CD4-positive, alpha-beta T cell (primary cell): ENCODE measurements at regions not wholly inside any gene's neighbourhood (a gene's known extent, or its start where the extent isn't known, plus 50 kb on each side); places are given as distances from the start of the nearest gene placed in this dataset.

Source experiments
- ATAC-seq: fragments of 200-7000 bp; cut with Tn5 transposase; one replicate; pipeline ENCODE4 v1.10.0; 2022; ENCODE audit warnings: mild to moderate bottlenecking; ENCODE audit not compliant: poor library complexity
- CTCF ChIA-PET: fragments of 350-600 bp; sonication (Branson Sonifier 250); formaldehyde crosslinking; loops from one replicate; lab custom pipeline; 2021; ENCODE audit warnings: antibody characterized with exemption, inconsistent platforms; lab: Charles Lee
- POLR2A ChIA-PET: fragments of 350-600 bp; sonication (Branson Sonifier 250); formaldehyde crosslinking; loops from one replicate; lab custom pipeline; 2021; ENCODE audit warnings: antibody characterized with exemption, inconsistent platforms; lab: Charles Lee
- DNase-seq, 14 experiments: peaks; one replicate each; pipeline ENCODE4 v3.0.0-alpha.2; 2013 to 2020; ENCODE audit warnings: mixed read lengths in 2 of 14
- H3K27ac ChIP-seq, 2 donors: one replicate each; pipeline versions ENCODE4 v1.5.1 to v1.7.0; 2013; ENCODE audit warnings: low read length in 2 of 2, low read depth in 1 of 2, mild to moderate bottlenecking in 1 of 2
- H3K27me3 ChIP-seq, 2 experiments: 1 replicate in 1 of 2; 2 replicates in 1 of 2; pipeline versions ENCODE4 v1.6.1 to v1.7.0; 2013; ENCODE audit warnings: low read length in 2 of 2, control low read depth in 1 of 2, mild to moderate bottlenecking in 1 of 2, moderate library complexity in 1 of 2; ENCODE audit not compliant: insufficient read depth in 2 of 2, control insufficient read depth in 1 of 2
- H3K36me3 ChIP-seq: one replicate; pipeline ENCODE4 v1.6.1; 2013; ENCODE audit warnings: low read length, control low read depth; ENCODE audit not compliant: insufficient read depth
- H3K4me1 ChIP-seq: one replicate; pipeline ENCODE4 v1.6.1; 2013; ENCODE audit warnings: low read length, control low read depth; ENCODE audit not compliant: insufficient read depth
- H3K4me3 ChIP-seq: one replicate; pipeline ENCODE4 v1.5.1; 2013; ENCODE audit warnings: mild to moderate bottlenecking, low read length, moderate library complexity
- H3K9me3 ChIP-seq, 2 experiments: 1 replicate in 1 of 2; 2 replicates in 1 of 2; pipeline versions ENCODE4 v1.6.1 to v1.7.0; 2013; ENCODE audit warnings: low read length in 2 of 2, mild to moderate bottlenecking in 2 of 2, control low read depth in 1 of 2, moderate library complexity in 1 of 2; ENCODE audit not compliant: control insufficient read depth in 1 of 2, insufficient read depth in 1 of 2
- H3K27ac Mint-ChIP-seq: one replicate; pipeline ENCODE4 v1.8.0; 2020; ENCODE audit warnings: mixed read lengths
- H3K27me3 Mint-ChIP-seq: one replicate; pipeline ENCODE4 v1.8.0; 2021; ENCODE audit warnings: mixed read lengths
- H3K36me3 Mint-ChIP-seq: one replicate; pipeline ENCODE4 v1.8.0; 2021; ENCODE audit warnings: low read depth, mixed read lengths
- H3K4me1 Mint-ChIP-seq: one replicate; pipeline ENCODE4 v1.8.0; 2021; ENCODE audit warnings: low read depth, mixed read lengths
- H3K4me3 Mint-ChIP-seq: one replicate; pipeline ENCODE4 v1.8.0; 2020; ENCODE audit warnings: mild to moderate bottlenecking, mixed read lengths
- H3K9me3 Mint-ChIP-seq: one replicate; pipeline ENCODE4 v1.8.0; 2020; ENCODE audit warnings: mixed read lengths
- intact Hi-C, 2 experiments: fragments of 100-400 bp; cut with DNase I in 1 of 2; cut with micrococcal nuclease in 1 of 2; formaldehyde crosslinking; loops; one replicate each; pipeline versions ENCODE4 v1.15.1 to v1.9.0; 2023 to 2025; cut with DNase I, micrococcal nuclease
- TF ChIP-seq, protein P1 (sequence below): fragments of 200-600 bp; IDR thresholded peaks from one replicate; pipeline ENCODE4 v1.8.0; 2022; ENCODE audit warnings: antibody characterized with exemption, mild to moderate bottlenecking

DNA sequence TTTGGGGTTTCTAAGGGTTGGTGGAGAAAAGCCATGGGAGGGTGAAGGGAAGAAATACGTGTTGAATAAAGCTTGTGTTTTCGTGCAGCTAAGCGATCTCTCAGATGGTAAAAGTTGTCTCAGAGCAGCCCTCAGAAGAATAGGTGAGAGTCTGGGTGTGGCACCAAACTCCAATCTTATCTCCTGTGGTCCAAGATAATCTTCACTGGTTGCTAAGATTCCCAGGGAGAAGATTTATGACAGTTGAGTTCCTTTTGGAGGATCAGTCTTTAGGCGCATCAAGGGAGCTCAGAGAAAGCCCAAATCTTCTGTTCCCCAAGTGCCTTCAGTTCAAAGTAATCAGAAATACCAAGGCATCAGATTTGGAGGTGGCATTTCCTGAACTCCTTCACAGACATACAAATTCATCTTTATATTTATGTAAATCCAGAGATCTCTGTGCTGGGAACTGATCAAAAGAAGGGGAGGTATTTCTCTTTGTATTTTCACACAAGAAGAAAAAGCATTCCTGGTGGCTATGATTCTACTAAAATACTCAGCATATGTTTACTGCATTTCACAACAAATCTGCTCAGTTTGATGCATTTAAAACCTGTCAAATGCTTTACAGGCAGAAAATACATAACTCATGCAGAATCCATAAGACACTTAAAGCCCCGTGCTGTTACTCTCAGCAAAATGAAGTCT lies 102.9 kb downstream of the ABCC12 start:
- CTCF ChIA-PET = no interaction called here
- ATAC-seq (no peak), DNase-seq (no peak)
- H3K4me3 ChIP-seq = no peak overlapping the region
- POLR2A ChIA-PET = no interaction called here
- H3K4me3 Mint-ChIP-seq = no peak overlapping the region
- peaks cover 3% of the 10 kb centered on the region for H3K4me1 ChIP-seq
- no peaks in the 10 kb centered on the region for H3K36me3 Mint-ChIP-seq
- peaks cover 8 to 9% of the 10 kb centered on the region in 2 experiments for H3K27me3 ChIP-seq
- H3K27ac Mint-ChIP-seq = no peak overlapping the region
- H3K9me3 ChIP-seq = no peaks in the 10 kb centered on the region
- no peaks in the 10 kb centered on the region for H3K36me3 ChIP-seq
- no peaks in the 10 kb centered on the region for H3K4me1 Mint-ChIP-seq
- intact Hi-C loops = no loop called here
- H3K9me3 Mint-ChIP-seq = no peaks in the 10 kb centered on the region
- TF ChIP-seq, protein P1, sequence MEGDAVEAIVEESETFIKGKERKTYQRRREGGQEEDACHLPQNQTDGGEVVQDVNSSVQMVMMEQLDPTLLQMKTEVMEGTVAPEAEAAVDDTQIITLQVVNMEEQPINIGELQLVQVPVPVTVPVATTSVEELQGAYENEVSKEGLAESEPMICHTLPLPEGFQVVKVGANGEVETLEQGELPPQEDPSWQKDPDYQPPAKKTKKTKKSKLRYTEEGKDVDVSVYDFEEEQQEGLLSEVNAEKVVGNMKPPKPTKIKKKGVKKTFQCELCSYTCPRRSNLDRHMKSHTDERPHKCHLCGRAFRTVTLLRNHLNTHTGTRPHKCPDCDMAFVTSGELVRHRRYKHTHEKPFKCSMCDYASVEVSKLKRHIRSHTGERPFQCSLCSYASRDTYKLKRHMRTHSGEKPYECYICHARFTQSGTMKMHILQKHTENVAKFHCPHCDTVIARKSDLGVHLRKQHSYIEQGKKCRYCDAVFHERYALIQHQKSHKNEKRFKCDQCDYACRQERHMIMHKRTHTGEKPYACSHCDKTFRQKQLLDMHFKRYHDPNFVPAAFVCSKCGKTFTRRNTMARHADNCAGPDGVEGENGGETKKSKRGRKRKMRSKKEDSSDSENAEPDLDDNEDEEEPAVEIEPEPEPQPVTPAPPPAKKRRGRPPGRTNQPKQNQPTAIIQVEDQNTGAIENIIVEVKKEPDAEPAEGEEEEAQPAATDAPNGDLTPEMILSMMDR = no peak
- peaks cover 27% of the 10 kb centered on the region for H3K27me3 Mint-ChIP-seq
- no peak overlapping the region for H3K27ac ChIP-seq

DNA sequence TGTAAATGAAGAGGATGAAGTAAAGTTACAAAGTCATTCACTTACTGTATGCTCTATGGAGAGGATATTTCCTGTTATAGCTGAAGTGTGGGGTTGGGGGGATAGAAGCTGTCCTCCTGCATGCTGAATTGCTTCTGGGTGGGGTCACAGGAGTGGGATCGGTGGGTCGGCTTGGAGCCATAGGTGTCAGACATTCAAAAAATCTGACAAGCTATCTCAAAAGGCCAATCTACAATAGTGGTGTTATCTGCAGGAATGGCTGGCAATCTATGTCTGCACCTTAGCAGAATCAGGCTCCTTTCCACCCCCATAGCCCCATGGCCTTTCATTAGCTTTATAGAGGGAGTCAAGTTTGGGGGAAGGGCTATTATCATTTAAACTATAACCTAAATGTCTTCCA lies 104.9 kb downstream of the ABCC12 start:
- intact Hi-C loops = no loop called here
- no peak overlapping the region for H3K4me3 Mint-ChIP-seq
- CTCF ChIA-PET = no interaction called here

DNA sequence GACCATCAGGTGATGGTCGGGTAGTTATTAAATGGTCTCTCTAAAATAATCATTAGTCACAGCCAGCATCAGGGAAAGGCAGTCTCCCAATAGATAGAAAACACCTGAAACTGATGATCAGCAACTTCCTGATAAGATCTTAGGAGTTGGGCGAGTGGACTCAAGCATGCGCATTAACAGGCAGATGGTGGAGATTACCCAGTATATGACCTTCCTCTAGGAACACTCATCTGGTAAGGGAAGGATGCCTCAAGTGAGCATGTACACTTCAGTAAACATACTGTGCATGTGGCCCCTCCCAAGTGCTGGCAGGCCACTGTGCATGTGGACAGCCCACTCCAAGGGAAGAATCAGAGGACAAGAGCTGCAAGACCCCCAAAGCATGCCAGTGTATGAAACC lies 105.9 kb downstream of the ABCC12 start:
- H3K4me1 ChIP-seq = no peaks in the 10 kb centered on the region
- Mint-ChIP-seq H3K4me3 (no peak overlapping the region), H3K27me3 (peaks cover 21% of the 10 kb centered on the region), H3K36me3 (no peaks in the 10 kb centered on the region), H3K4me1 (no peaks in the 10 kb centered on the region), H3K27ac (no peak overlapping the region), H3K9me3 (no peaks in the 10 kb centered on the region)
- DNase-seq (no peak), ATAC-seq (no peak)
- intact Hi-C loops = no loop called here
- POLR2A ChIA-PET = no interaction called here
- no peaks in the 10 kb centered on the region for H3K36me3 ChIP-seq
- no peak overlapping the region for H3K27ac ChIP-seq
- TF ChIP-seq, protein P1 = no peak
- no peak overlapping the region for H3K4me3 ChIP-seq
- CTCF ChIA-PET = no interaction called here
- no peaks in the 10 kb centered on the region for H3K9me3 ChIP-seq
- peaks cover 4 to 9% of the 10 kb centered on the region in 2 experiments for H3K27me3 ChIP-seq

More for the DNA sequence above, 104.9 kb downstream of the ABCC12 start:
- TF ChIP-seq, protein P1 = no peak
- peaks cover 6 to 9% of the 10 kb centered on the region in 2 experiments for H3K27me3 ChIP-seq
- ATAC-seq = no peak
- Mint-ChIP-seq H3K36me3 (no peaks in the 10 kb centered on the region), H3K27ac (no peak overlapping the region), H3K9me3 (no peaks in the 10 kb centered on the region), H3K4me1 (no peaks in the 10 kb centered on the region), H3K27me3 (peaks cover 24% of the 10 kb centered on the region)
- H3K27ac ChIP-seq = no peak overlapping the region
- POLR2A ChIA-PET = no interaction called here
- H3K9me3 ChIP-seq = no peaks in the 10 kb centered on the region
- DNase-seq = no peak
- no peak overlapping the region for H3K4me3 ChIP-seq
- H3K4me1 ChIP-seq = peaks cover 3% of the 10 kb centered on the region
- H3K36me3 ChIP-seq = no peaks in the 10 kb centered on the region
